GM18517 (cell line): ENCODE measurements at regions not wholly inside any gene's neighbourhood (a gene's known extent, or its start where the extent isn't known, plus 50 kb on each side); places are given as distances from the start of the nearest gene placed in this dataset.

Source experiments
- ATAC-seq: cut with Tn5 transposase; IDR thresholded peaks from one replicate; pipeline ENCODE4 v1.9.1; 2021; ENCODE audit warnings: mild to moderate bottlenecking, moderate library complexity; ENCODE audit not compliant: unreplicated experiment

DNA sequence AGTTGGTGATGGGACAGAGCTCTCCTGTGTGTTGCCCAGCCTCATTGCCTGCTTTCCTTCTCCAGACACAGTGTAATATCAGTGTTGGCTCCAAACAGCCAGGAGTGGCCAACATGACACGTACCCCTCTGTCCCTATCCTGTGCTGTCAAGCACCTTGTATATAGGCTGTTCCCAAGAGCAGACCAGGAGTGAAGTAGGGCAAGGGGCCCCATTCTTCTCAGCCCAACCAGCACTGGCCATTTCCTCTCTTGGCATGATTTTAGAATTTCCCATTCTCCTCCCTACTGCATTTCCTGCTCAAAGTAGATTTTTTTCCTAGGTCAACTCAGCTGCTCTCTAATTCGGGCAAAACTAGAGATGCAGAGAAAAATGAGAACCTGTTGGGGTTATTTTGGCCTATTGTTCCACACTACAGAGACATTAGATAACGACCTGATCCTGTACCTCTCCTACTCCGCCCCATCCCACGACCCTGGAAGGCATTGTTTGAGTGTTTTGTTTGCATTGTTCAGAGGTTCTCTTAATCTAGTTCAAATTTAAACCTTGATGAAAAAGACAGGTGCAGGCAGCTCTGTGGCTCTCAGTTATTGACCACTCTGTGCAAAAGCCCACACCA is 95.6 kb downstream of the RASSF10 start:
- no peak for ATAC-seq

- peak; percentile 84 for ATAC-seq
Observed at GRCh38 chr11:13105237-13105844, 96.2 kb downstream of the RASSF10 start.

- no peak for ATAC-seq
Observed at GRCh38 chr11:13107544-13108044, 98.5 kb downstream of the RASSF10 start.

DNA sequence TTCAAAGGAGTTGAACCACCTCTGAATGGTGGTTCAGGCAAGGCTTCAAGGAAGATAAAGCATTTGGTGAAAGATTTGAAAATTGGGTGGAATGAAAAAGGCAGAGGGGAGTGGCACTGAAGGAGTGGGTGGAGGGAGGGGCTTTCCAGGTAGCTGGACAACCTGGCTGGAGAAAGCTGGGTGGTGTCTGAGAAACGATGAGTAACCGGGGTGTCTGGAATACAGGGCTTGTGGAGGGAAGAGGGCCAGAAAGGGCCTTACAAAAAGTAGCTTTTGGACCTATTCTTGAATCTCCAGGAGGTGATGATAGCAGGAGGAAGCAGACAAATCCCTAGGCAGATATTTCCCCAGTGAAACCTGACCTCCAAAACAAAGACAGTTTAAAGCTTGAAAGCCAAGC is 99.3 kb downstream of the RASSF10 start:
- no peak for ATAC-seq

- no peak for ATAC-seq
Observed at GRCh38 chr11:13109616-13110015, 100.5 kb downstream of the RASSF10 start.

GRCh38 chr11:13110145-13110544 is 101.0 kb downstream of the RASSF10 start:
- no peak for ATAC-seq

- ATAC-seq = no peak
Observed at GRCh38 chr11:13110929-13111812, 102.1 kb downstream of the RASSF10 start.

DNA sequence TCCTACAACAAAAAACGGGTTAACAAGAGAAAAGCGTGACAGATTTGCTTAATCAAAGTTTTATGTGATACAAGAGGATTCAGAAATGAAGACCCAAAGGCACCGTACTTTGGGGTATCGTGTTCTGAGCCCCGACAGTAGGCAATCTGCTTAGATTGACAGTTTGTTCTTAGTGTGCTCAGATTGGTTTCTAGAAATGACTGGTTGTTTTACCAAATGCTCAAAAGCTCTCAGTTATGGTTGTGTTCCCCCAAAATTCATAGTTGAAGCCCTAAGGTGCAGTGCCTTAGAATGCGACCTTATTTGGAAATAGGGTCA is 102.7 kb downstream of the RASSF10 start:
- ATAC-seq = no peak

DNA sequence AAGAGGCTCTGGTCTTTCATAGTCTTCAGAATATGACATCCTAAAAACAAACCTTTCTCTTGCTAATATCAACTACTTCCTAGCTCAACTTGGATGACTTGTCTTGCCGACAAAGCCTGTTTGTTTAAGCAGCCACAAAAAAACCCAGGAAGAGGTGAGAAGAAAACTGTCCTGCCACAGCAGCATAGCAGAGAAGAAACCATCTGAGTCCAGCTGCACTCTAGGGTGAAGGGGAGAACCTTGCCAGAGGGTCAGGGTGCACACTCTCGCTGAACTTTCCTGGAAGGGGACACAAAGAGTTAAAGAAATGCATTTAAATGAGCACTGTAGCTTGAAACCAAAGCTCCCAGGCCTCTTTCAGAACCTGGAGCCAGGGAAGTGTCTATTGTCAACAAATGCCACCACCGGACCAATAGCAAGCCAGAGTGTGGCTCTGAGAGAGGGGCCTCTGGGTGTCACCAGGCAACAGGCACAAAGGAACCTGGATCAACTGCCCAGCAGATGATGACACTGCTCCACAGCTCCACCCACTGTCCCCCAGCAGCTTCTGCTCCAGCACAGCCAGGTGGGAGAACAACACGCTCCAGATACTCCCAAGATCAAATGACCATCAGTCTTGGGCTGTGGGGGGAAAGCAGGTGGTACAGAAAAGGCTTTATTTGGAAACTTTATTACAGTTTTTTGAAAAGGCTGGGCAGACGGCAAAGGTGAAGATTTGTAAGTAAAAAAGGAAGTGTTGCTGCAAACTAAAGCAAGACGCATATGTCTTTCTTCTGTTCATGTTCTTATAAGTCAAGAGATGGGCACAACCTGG is 105.7 kb downstream of the RASSF10 start:
- ATAC-seq = no peak

DNA sequence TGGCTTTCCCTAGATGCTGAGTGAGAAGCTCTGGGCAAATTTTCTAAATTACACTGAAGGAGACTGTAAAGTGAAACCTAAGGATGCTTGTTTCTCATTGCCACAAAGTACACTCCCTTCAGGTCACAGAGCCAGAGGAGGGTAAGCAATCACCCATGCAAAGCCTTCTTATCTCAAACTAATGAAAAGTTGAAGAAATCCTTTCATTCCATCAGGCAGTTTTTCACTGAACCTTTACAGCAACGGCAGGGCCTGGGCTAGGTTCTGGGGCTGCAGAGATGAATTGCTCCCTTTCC is 106.2 kb downstream of the RASSF10 start:
- ATAC-seq = no peak

- no peak for ATAC-seq
Observed at GRCh38 chr11:13116491-13116890, 107.4 kb downstream of the RASSF10 start.

DNA sequence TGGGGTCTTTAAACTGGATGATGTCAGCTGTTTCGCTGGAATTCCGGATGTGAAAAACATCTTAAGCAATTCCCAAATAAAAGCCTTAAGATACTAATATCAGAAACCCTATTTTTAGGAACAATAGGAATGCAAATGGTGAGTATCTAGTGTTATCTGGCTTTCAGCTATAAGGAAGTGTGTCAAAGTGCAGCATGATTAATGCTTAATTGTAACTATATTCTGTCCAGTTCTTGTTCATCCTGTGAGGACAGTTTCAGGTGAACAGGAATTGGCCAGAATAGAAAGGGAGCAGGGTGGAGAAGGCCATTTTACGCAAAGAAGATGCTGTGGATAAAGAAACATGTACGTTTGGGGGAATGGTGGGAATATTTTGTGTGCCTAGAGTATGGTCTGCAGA is 108.2 kb downstream of the RASSF10 start:
- no peak for ATAC-seq

DNA sequence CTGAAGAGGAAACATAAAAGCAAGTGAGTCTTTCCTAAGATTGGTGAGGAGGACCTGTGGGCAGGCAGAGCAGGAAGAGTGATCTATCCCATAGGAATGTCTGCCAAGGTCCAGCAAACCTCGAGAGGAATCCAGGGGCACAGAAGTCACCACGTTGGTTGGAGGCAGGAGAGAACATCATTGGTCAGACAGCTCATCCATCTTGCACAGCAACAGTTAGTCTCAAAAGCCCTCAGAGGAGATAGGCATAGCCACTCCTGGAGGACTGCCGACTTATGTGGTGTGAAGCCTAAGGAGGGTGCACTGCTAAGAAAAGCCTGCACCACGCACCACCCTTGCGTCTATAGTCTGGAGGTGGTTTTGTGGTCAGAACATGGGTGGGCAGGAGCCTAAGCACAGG is 109.1 kb downstream of the RASSF10 start:
- ATAC-seq = no peak

- ATAC-seq = no peak
Observed at GRCh38 chr11:13118650-13119049, 109.5 kb downstream of the RASSF10 start.

- no peak for ATAC-seq
Observed at GRCh38 chr11:13119361-13119760, 110.2 kb downstream of the RASSF10 start.

DNA sequence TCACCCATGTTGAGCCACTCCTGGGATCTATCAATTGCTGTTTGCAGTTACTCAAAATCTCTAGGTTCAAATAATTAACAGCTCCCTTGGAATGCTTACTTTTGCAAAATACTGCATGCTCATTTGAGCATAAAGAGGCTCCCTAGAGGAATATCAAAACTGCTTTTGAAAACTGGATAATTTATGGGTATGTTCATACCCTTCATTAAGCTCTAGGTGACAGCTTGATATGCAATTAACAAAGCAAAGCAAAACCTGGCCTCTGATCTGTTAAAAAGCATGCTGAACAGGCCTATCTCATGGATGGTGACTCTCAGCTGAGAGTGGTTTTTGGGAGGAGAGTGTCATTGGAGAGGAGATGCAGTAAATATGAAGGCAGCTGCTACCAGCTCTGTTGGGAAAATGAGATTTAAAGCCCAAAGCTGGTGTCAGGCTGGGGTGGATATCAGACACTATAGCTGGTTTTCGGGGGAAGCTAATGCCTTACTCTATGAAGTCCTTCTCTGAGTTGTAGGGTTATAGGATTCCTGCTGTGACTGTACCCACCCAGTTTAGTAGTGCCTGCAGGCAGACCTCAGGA is 110.9 kb downstream of the RASSF10 start:
- ATAC-seq = no peak

GRCh38 chr11:13120691-13121090 is 111.6 kb downstream of the RASSF10 start:
- ATAC-seq = no peak

- ATAC-seq = no peak
Observed at GRCh38 chr11:13126430-13126829, 117.3 kb downstream of the RASSF10 start.

DNA sequence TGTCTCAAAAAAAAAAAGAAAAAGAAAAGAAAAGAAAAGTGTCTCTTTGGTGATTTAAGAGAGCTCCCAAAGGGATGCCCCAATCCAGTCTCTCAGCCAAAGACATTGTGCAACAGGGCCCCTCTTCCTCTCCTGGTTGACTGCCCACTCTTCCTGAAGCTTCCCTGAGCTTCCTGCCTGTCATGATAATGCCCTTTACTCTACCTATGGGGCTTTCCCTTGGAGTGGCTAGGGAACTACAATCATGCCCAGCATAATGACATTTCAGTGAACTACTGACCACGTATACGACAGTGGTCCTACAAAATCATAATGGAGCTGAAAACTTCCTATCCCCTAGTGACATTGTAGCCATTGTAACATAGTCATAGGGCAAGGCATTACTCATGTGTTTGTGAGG is 118.0 kb downstream of the RASSF10 start:
- ATAC-seq = no peak

- no peak for ATAC-seq
Observed at GRCh38 chr11:13128354-13128753, 119.2 kb downstream of the RASSF10 start.

GRCh38 chr11:13134066-13134465 is 125.0 kb downstream of the RASSF10 start:
- ATAC-seq = no peak
